IMR-90 (cell line): ENCODE measurements at regions not wholly inside any gene's neighbourhood (a gene's known extent, or its start where the extent isn't known, plus 50 kb on each side); places are given as distances from the start of the nearest gene placed in this dataset.

Experiments
- ATAC-seq: fragments of 200-7000 bp; cut with Tn5 transposase; 2 replicates; pipeline ENCODE4 v1.9.1; 2020; ENCODE audit warnings: low read depth, mild to moderate bottlenecking, moderate library complexity
- BruUV-seq: library from RNA; stranded (reverse); fragments of 400-500 nt; replicated peaks from 2 replicates; lab custom pipeline; 2021; lab: Mats Ljungman, UMichigan
- CTCF ChIA-PET: fragments of 300-600 bp; formaldehyde crosslinking; extraction: SDS; loops from one replicate; lab custom pipeline; 2021; ENCODE audit warnings: antibody characterized with exemption; lab: Yijun Ruan, JAX
- POLR2A ChIA-PET: fragments of 300-600 bp; sonication (Branson Sonifier 250); formaldehyde crosslinking; loops from one replicate; lab custom pipeline; 2022; ENCODE audit warnings: antibody characterized with exemption; ENCODE audit not compliant: unreplicated experiment; lab: Charles Lee
- DNase-seq: peaks from one replicate; pipeline ENCODE4 v3.0.0; 2013
- H2AFZ ChIP-seq: replicated peaks from 2 replicates; pipeline ENCODE3; 2013; ENCODE audit warnings: low read length, mild to moderate bottlenecking; ENCODE audit not compliant: poor library complexity
- H2AK5ac ChIP-seq: 2 replicates; pipeline ENCODE4 v1.6.1; 2013; ENCODE audit warnings: low read depth, low read length, inconsistent platforms
- H2AK9ac ChIP-seq: replicated peaks from 2 replicates; pipeline ENCODE3; 2013; ENCODE audit warnings: mild to moderate bottlenecking, low read depth, low read length, moderate library complexity; ENCODE audit not compliant: poor library complexity
- H2BK120ac ChIP-seq: 2 replicates; pipeline ENCODE4 v1.6.1; 2013; ENCODE audit warnings: low read depth, low read length, inconsistent platforms
- H2BK15ac ChIP-seq: 3 replicates; pipeline ENCODE4 v1.6.1; 2013; ENCODE audit warnings: low read depth, low read length, inconsistent platforms
- H2BK20ac ChIP-seq: 2 replicates; pipeline ENCODE4 v1.6.1; 2013; ENCODE audit warnings: low read depth, mild to moderate bottlenecking, inconsistent platforms, low read length, moderate library complexity
- H2BK5ac ChIP-seq: 2 replicates; pipeline ENCODE4 v1.6.1; 2013; ENCODE audit warnings: mild to moderate bottlenecking, low read depth, low read length, inconsistent platforms; ENCODE audit not compliant: poor library complexity, severe bottlenecking
- H3K14ac ChIP-seq: replicated peaks from 2 replicates; pipeline ENCODE4 v1.6.1; 2013; ENCODE audit warnings: low read depth, low read length, inconsistent platforms
- H3K18ac ChIP-seq: 2 replicates; pipeline ENCODE4 v1.6.1; 2013; ENCODE audit warnings: low read depth, low read length, control low read depth
- H3K23ac ChIP-seq: 2 replicates; pipeline ENCODE4 v1.6.1; 2013; ENCODE audit warnings: low read depth, low read length, inconsistent platforms
- H3K27ac ChIP-seq: 2 replicates; pipeline ENCODE4 v1.5.1; 2013; ENCODE audit warnings: mild to moderate bottlenecking, control low read depth, low read length; ENCODE audit not compliant: insufficient read depth
- H3K27me3 ChIP-seq: 2 replicates; pipeline ENCODE4 v1.6.1; 2013; ENCODE audit warnings: low read length; ENCODE audit not compliant: control insufficient read depth, insufficient read depth
- H3K36me3 ChIP-seq: 2 replicates; pipeline ENCODE4 v1.6.1; 2013; ENCODE audit warnings: low read length, mixed read lengths; ENCODE audit not compliant: control insufficient read depth, insufficient read depth
- H3K4ac ChIP-seq: 2 replicates; pipeline ENCODE4 v1.6.1; 2013; ENCODE audit warnings: low read depth, low read length, inconsistent platforms
- H3K4me1 ChIP-seq: 2 replicates; pipeline ENCODE4 v1.6.1; 2013; ENCODE audit warnings: low read length, mixed read lengths; ENCODE audit not compliant: control insufficient read depth, insufficient read depth
- H3K4me2 ChIP-seq: 2 replicates; pipeline ENCODE4 v1.6.1; 2013; ENCODE audit warnings: low read depth, mild to moderate bottlenecking, control low read depth, low read length, moderate library complexity
- H3K4me3 ChIP-seq: 2 replicates; pipeline ENCODE4 v1.5.1; 2013; ENCODE audit warnings: low read depth, mild to moderate bottlenecking, control low read depth, low read length, moderate library complexity; ENCODE audit not compliant: insufficient read depth
- H3K56ac ChIP-seq: 2 replicates; pipeline ENCODE4 v1.6.1; 2013; ENCODE audit warnings: low read length, inconsistent platforms; ENCODE audit not compliant: insufficient read depth; ENCODE audit errors: extremely low read depth
- H3K79me1 ChIP-seq, 2 experiments: 2 replicates each; pipeline ENCODE4 v1.6.1; 2013; ENCODE audit warnings: low read length in 2 of 2, inconsistent platforms in 1 of 2, low read depth in 1 of 2
- H3K9ac ChIP-seq: 2 replicates; pipeline ENCODE4 v1.6.1; 2013; ENCODE audit warnings: low read depth, low read length, control low read depth
- H3K9me1 ChIP-seq: 2 replicates; pipeline ENCODE4 v1.6.1; 2013; ENCODE audit warnings: low read length, inconsistent platforms; ENCODE audit not compliant: insufficient read depth
- H3K9me3 ChIP-seq: 2 replicates; pipeline ENCODE4 v1.6.1; 2013; ENCODE audit warnings: low read length; ENCODE audit not compliant: control insufficient read depth, insufficient read depth
- H4K20me1 ChIP-seq: 2 replicates; pipeline ENCODE4 v1.6.1; 2013; ENCODE audit warnings: low read length, inconsistent platforms; ENCODE audit not compliant: insufficient read depth
- H4K5ac ChIP-seq: 2 replicates; pipeline ENCODE4 v1.6.1; 2013; ENCODE audit warnings: mild to moderate bottlenecking, low read depth, low read length, control low read depth
- H4K8ac ChIP-seq, 2 experiments: 2 replicates each; pipeline ENCODE4 v1.6.1; 2013; ENCODE audit warnings: low read depth in 2 of 2, low read length in 2 of 2, control low read depth in 1 of 2, inconsistent platforms in 1 of 2
- H4K91ac ChIP-seq: 2 replicates; pipeline ENCODE4 v1.6.1; 2013; ENCODE audit warnings: low read depth, low read length, inconsistent platforms; ENCODE audit not compliant: insufficient read depth
- CTCF ChIP-seq: conservative IDR thresholded peaks from 2 replicates; pipeline ENCODE4 v1.5.1; 2012; ENCODE audit warnings: mild to moderate bottlenecking, low read depth, low read length, improper control_type of control experiment
- POLR2A ChIP-seq: IDR thresholded peaks from 2 replicates; pipeline ENCODE4 v1.6.1; 2012; ENCODE audit warnings: mild to moderate bottlenecking, low read depth, low read length
- WGBS, 2 experiments: methylation state at CpG; one replicate each; pipeline versions ENCODE4 v1.1.5 to v1.1.7; 2013; ENCODE audit warnings: missing lambda C conversion rate in 2 of 2; ENCODE audit not compliant: insufficient read length in 1 of 2; ENCODE audit errors: extremely low coverage in 2 of 2; 5-methylcytosine and 5-hydroxymethylcytosine counted together
- dilution Hi-C: fragments of 300-500 bp; cut with HindIII; formaldehyde crosslinking; loops from one replicate; pipeline ENCODE4 v1.14.3; 2018; ENCODE audit warnings: low sequenced_read_pairs; ENCODE audit not compliant: unreplicated experiment
- in situ Hi-C: fragments of 300-500 bp; cut with MboI; formaldehyde crosslinking; loops from 3 replicates; pipeline ENCODE4 v1.14.3; 2019; ENCODE audit warnings: low sequenced_read_pairs, inconsistent platforms, mixed read lengths
- intact Hi-C: fragments of 100-400 bp; cut with micrococcal nuclease; formaldehyde crosslinking; loops from 2 replicates; pipeline ENCODE4 v1.10.0; 2022

GRCh38 chr10:125448596-125448995 lies 234.4 kb downstream of the TEX36 start:
- DNase-seq: peak; percentile 4
- Histone ChIP-seq H3K9ac (no peak overlapping the region), H3K36me3 (no peaks in the 10 kb centered on the region), H3K18ac (no peak overlapping the region), H3K27ac (no peak overlapping the region), H4K20me1 (no peaks in the 10 kb centered on the region), H3K9me1 (no peaks in the 10 kb centered on the region), H3K79me1 (no peaks in the 10 kb centered on the region), H3K4me3 (no peak overlapping the region), H3K14ac (no peak overlapping the region), H3K4ac (no peak overlapping the region), H2BK5ac (no peak overlapping the region), H4K8ac (no peak overlapping the region), H3K4me1 (no peaks in the 10 kb centered on the region), H4K91ac (no peak overlapping the region), H2AK5ac (no peak overlapping the region), H2AFZ (no peak overlapping the region), H3K9me3 (no peaks in the 10 kb centered on the region), H2AK9ac (no peak overlapping the region), H3K56ac (no peak overlapping the region), H3K4me2 (no peak overlapping the region), H4K5ac (no peak overlapping the region), H2BK15ac (no peak overlapping the region), H3K23ac (no peak overlapping the region), H2BK120ac (no peak overlapping the region), H2BK20ac (no peak overlapping the region), H3K27me3 (peaks cover 5% of the 10 kb centered on the region)
- intact Hi-C loops (no loop called here), in situ Hi-C loops (no loop called here), dilution Hi-C loops (no loop called here)
- BruUV-seq: no TSS peak
- TF ChIP-seq CTCF (peak; percentile 31; the same call in 1 of the 2 replicates), POLR2A (no peak)
- ChIA-PET CTCF (interaction anchor here (0.5 to 2.5 kb wide), 3 partner anchors 12 to 34 kb away, joined by 3 to 9 read pairs (median 4); no protein-coding TSS in a partner anchor), POLR2A (no interaction called here)
- ATAC-seq: no peak
- no CpG with 5 or more reads among the region's 5 CpGs for WGBS, 2 experiments
